IgD-negative memory B cell (primary cell): ENCODE measurements at regions not wholly inside any gene's neighbourhood (a gene's known extent, or its start where the extent isn't known, plus 50 kb on each side); places are given as distances from the start of the nearest gene placed in this dataset.
"Not testable (repeated sequence)": the region's sequence is repeated elsewhere in the genome, so short reads cannot be mapped to it uniquely, and the experiment has no call there.

Experiments
- H3K27ac Mint-ChIP-seq, 3 donors: one replicate each; pipeline ENCODE4 v1.8.0; 2020 to 2022; ENCODE audit warnings: mild to moderate bottlenecking in 3 of 3, mixed read lengths in 3 of 3, moderate library complexity in 1 of 3
- H3K27me3 Mint-ChIP-seq: one replicate; pipeline ENCODE4 v1.8.0; 2021; ENCODE audit warnings: mixed read lengths
- H3K36me3 Mint-ChIP-seq: one replicate; pipeline ENCODE4 v1.8.0; 2020; ENCODE audit warnings: mild to moderate bottlenecking, mixed read lengths
- H3K4me1 Mint-ChIP-seq, 3 donors: one replicate each; pipeline ENCODE4 v1.8.0; 2020 to 2022; ENCODE audit warnings: mixed read lengths in 3 of 3, mild to moderate bottlenecking in 1 of 3
- H3K4me3 Mint-ChIP-seq, 4 donors: one replicate each; pipeline ENCODE4 v1.8.0; 2020 to 2022; ENCODE audit warnings: mild to moderate bottlenecking in 4 of 4, mixed read lengths in 4 of 4, moderate library complexity in 3 of 4
- H3K9me3 Mint-ChIP-seq, 3 donors: one replicate each; pipeline ENCODE4 v1.8.0; 2020 to 2021; ENCODE audit warnings: mixed read lengths in 3 of 3, mild to moderate bottlenecking in 1 of 3

GRCh38 chr12:115370650-115371049, 686.7 kb upstream of the TBX3 start:
- no peak overlapping the region for H3K4me3 Mint-ChIP-seq
- no peaks in the 10 kb centered on the region for H3K27me3 Mint-ChIP-seq
- no peak overlapping the region for H3K27ac Mint-ChIP-seq
- no peaks in the 10 kb centered on the region for H3K36me3 Mint-ChIP-seq
- H3K4me1 Mint-ChIP-seq, result no peaks in the 10 kb centered on the region
- peaks cover under 1 to 10% (median under 1%) of the 10 kb centered on the region in 3 donors for H3K9me3 Mint-ChIP-seq

GRCh38 chr12:115370207-115370606, 686.2 kb upstream of the TBX3 start:
- H3K9me3 Mint-ChIP-seq, result peaks cover 2 to 13% (median 3%) of the 10 kb centered on the region in 3 donors

GRCh38 chr12:115366277-115366676, 682.3 kb upstream of the TBX3 start:
- not testable (repeated sequence) for H3K36me3 Mint-ChIP-seq, H3K27ac Mint-ChIP-seq, H3K27me3 Mint-ChIP-seq, H3K4me1 Mint-ChIP-seq, H3K4me3 Mint-ChIP-seq
- H3K9me3 Mint-ChIP-seq, result peaks cover 2 to 13% (median 3%) of the 10 kb centered on the region in 3 donors

More at GRCh38 chr12:115370207-115370606, 686.2 kb upstream of the TBX3 start:
- Mint-ChIP-seq H3K27ac (no peak overlapping the region), H3K4me3 (no peak overlapping the region), H3K4me1 (no peaks in the 10 kb centered on the region), H3K36me3 (no peaks in the 10 kb centered on the region), H3K27me3 (no peaks in the 10 kb centered on the region)

GRCh38 chr12:115365765-115366164, 681.8 kb upstream of the TBX3 start:
- H3K27ac Mint-ChIP-seq, H3K4me3 Mint-ChIP-seq, H3K36me3 Mint-ChIP-seq, H3K27me3 Mint-ChIP-seq, H3K4me1 Mint-ChIP-seq: not testable (repeated sequence)
- H3K9me3 Mint-ChIP-seq, result peaks cover 2 to 13% (median 3%) of the 10 kb centered on the region in 3 donors

GRCh38 chr12:115364921-115365320, 680.9 kb upstream of the TBX3 start:
- H3K36me3 Mint-ChIP-seq, result no peaks in the 10 kb centered on the region
- no peaks in the 10 kb centered on the region for H3K27me3 Mint-ChIP-seq
- H3K4me1 Mint-ChIP-seq, result no peaks in the 10 kb centered on the region
- no peak overlapping the region for H3K27ac Mint-ChIP-seq
- H3K9me3 Mint-ChIP-seq, result peaks cover 2 to 13% (median 3%) of the 10 kb centered on the region in 3 donors
- H3K4me3 Mint-ChIP-seq, result no peak overlapping the region

- Mint-ChIP-seq H3K9me3 (peaks cover 2 to 13% (median 3%) of the 10 kb centered on the region in 3 donors), H3K36me3 (no peaks in the 10 kb centered on the region), H3K4me1 (no peaks in the 10 kb centered on the region), H3K27me3 (no peaks in the 10 kb centered on the region), H3K4me3 (no peak overlapping the region), H3K27ac (no peak overlapping the region)
These were observed 678.5 kb upstream of the TBX3 start for GRCh38 chr12:115362339-115362976.

- H3K4me1 Mint-ChIP-seq, result peaks cover 0 to 6% (median 3%) of the 10 kb centered on the region in 3 donors
- no peak overlapping the region for H3K27ac Mint-ChIP-seq
- H3K4me3 Mint-ChIP-seq, result no peak overlapping the region
- H3K27me3 Mint-ChIP-seq, result no peaks in the 10 kb centered on the region
- peaks cover 0 to 2% (median 2%) of the 10 kb centered on the region in 3 donors for H3K9me3 Mint-ChIP-seq
- H3K36me3 Mint-ChIP-seq, result peaks cover 6% of the 10 kb centered on the region
These were observed 673.7 kb upstream of the TBX3 start for GRCh38 chr12:115357681-115358080.

- Mint-ChIP-seq H3K9me3 (peaks cover 0 to 2% (median 2%) of the 10 kb centered on the region in 3 donors), H3K4me3 (peak overlapping the region in 1 of 4 donors; percentile 34), H3K27ac (no peak overlapping the region), H3K36me3 (peaks cover 6% of the 10 kb centered on the region), H3K4me1 (peaks cover 0 to 6% (median 3%) of the 10 kb centered on the region in 3 donors), H3K27me3 (no peaks in the 10 kb centered on the region)
These were observed 671.3 kb upstream of the TBX3 start for GRCh38 chr12:115355301-115355700.

- Mint-ChIP-seq H3K27me3 (no peaks in the 10 kb centered on the region), H3K27ac (no peak overlapping the region), H3K4me3 (peak overlapping the region in 2 of 4 donors; percentile 14 to 34), H3K36me3 (peaks cover 6% of the 10 kb centered on the region), H3K4me1 (peaks cover 0 to 6% (median 3%) of the 10 kb centered on the region in 3 donors), H3K9me3 (peaks cover 0 to 2% (median 2%) of the 10 kb centered on the region in 3 donors)
These were observed 670.3 kb upstream of the TBX3 start for GRCh38 chr12:115354007-115354890.

GRCh38 chr12:115353467-115353866, 669.5 kb upstream of the TBX3 start:
- no peaks in the 10 kb centered on the region for H3K27me3 Mint-ChIP-seq
- peaks cover 0 to 2% (median 2%) of the 10 kb centered on the region in 3 donors for H3K9me3 Mint-ChIP-seq
- H3K4me3 Mint-ChIP-seq, result no peak overlapping the region
- H3K4me1 Mint-ChIP-seq, result peaks cover 0 to 6% (median 3%) of the 10 kb centered on the region in 3 donors
- no peak overlapping the region for H3K27ac Mint-ChIP-seq
- peaks cover 6% of the 10 kb centered on the region for H3K36me3 Mint-ChIP-seq

- H3K36me3 Mint-ChIP-seq, result peaks cover 6% of the 10 kb centered on the region
- H3K4me3 Mint-ChIP-seq, result no peak overlapping the region
- no peaks in the 10 kb centered on the region for H3K27me3 Mint-ChIP-seq
- H3K9me3 Mint-ChIP-seq, result peaks cover 0 to 2% (median 0%) of the 10 kb centered on the region in 3 donors
- H3K4me1 Mint-ChIP-seq, result peaks cover 0 to 6% (median 3%) of the 10 kb centered on the region in 3 donors
- H3K27ac Mint-ChIP-seq, result no peak overlapping the region
These were observed 667.6 kb upstream of the TBX3 start for GRCh38 chr12:115351514-115352077.

- peaks cover 0 to 3% (median 1%) of the 10 kb centered on the region in 3 donors for H3K4me1 Mint-ChIP-seq
- H3K9me3 Mint-ChIP-seq, result no peaks in the 10 kb centered on the region
- H3K36me3 Mint-ChIP-seq, result peaks cover 2% of the 10 kb centered on the region
- H3K27me3 Mint-ChIP-seq, result no peaks in the 10 kb centered on the region
- no peak overlapping the region for H3K4me3 Mint-ChIP-seq
- no peak overlapping the region for H3K27ac Mint-ChIP-seq
These were observed 665.7 kb upstream of the TBX3 start for GRCh38 chr12:115349711-115350110.

- no peak overlapping the region for H3K27ac Mint-ChIP-seq
- H3K9me3 Mint-ChIP-seq, result peaks cover 0 to 8% (median 1%) of the 10 kb centered on the region in 3 donors
- no peaks in the 10 kb centered on the region for H3K27me3 Mint-ChIP-seq
- H3K4me1 Mint-ChIP-seq, result no peaks in the 10 kb centered on the region
- H3K36me3 Mint-ChIP-seq, result peaks cover 3% of the 10 kb centered on the region
- no peak overlapping the region for H3K4me3 Mint-ChIP-seq
These were observed 664.3 kb upstream of the TBX3 start for GRCh38 chr12:115348301-115348700.

- no peak overlapping the region for H3K4me3 Mint-ChIP-seq
- H3K27ac Mint-ChIP-seq, result no peak overlapping the region
- H3K4me1 Mint-ChIP-seq, result no peaks in the 10 kb centered on the region
- H3K36me3 Mint-ChIP-seq, result peaks cover 3% of the 10 kb centered on the region
- peaks cover 2 to 12% (median 7%) of the 10 kb centered on the region in 3 donors for H3K9me3 Mint-ChIP-seq
- H3K27me3 Mint-ChIP-seq, result no peaks in the 10 kb centered on the region
These were observed 659.6 kb upstream of the TBX3 start for GRCh38 chr12:115343601-115344000.

GRCh38 chr12:115343008-115343407, 659.0 kb upstream of the TBX3 start:
- Mint-ChIP-seq H3K4me1 (no peaks in the 10 kb centered on the region), H3K9me3 (peaks cover 2 to 12% (median 7%) of the 10 kb centered on the region in 3 donors), H3K36me3 (peaks cover 3% of the 10 kb centered on the region), H3K27ac (no peak overlapping the region), H3K27me3 (no peaks in the 10 kb centered on the region), H3K4me3 (no peak overlapping the region)
